ENCODE measurements at regions not wholly inside any gene's neighbourhood (a gene's known extent, or its start where the extent isn't known, plus 50 kb on each side); places are given as distances from the start of the nearest gene placed in this dataset.
A peak's percentile ranks its signal among the peaks of the same experiment; 100 is the strongest.

DNA sequence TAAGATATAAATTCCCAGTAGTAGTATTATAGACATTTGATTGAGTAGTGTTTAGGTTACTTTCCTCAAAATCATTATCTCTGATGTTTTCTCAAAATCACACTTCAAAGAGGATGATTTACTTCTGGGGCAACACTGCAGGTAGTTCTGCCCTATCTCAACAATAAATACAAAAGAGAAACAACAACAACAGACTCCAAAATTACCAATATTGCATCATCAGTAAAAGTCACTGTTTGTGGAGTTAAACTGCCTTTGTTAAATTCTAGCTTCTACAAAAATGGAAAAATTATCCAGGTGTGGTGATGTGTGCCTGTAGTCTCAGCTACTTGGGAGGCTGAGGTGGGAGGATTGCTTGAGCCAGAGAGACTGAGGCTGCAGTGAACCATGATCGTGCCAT, 637.6 kb upstream of the ZNF608 start:
- TF ChIP-seq, protein P1, sequence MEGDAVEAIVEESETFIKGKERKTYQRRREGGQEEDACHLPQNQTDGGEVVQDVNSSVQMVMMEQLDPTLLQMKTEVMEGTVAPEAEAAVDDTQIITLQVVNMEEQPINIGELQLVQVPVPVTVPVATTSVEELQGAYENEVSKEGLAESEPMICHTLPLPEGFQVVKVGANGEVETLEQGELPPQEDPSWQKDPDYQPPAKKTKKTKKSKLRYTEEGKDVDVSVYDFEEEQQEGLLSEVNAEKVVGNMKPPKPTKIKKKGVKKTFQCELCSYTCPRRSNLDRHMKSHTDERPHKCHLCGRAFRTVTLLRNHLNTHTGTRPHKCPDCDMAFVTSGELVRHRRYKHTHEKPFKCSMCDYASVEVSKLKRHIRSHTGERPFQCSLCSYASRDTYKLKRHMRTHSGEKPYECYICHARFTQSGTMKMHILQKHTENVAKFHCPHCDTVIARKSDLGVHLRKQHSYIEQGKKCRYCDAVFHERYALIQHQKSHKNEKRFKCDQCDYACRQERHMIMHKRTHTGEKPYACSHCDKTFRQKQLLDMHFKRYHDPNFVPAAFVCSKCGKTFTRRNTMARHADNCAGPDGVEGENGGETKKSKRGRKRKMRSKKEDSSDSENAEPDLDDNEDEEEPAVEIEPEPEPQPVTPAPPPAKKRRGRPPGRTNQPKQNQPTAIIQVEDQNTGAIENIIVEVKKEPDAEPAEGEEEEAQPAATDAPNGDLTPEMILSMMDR (IDR thresholded peaks at IDR 0.05; ENCODE audit: unreplicated experiment), result no peak
- BruUV-seq (replicated peaks), result no TSS peak
- H3K4me3 Mint-ChIP-seq (ENCODE audit: low read depth, unreplicated experiment), result no peak overlapping the region
- peaks cover 3% of the 10 kb centered on the region for H3K9me3 Mint-ChIP-seq (ENCODE audit: low read depth, unreplicated experiment)
- CTCF ChIA-PET, result no interaction called here
- DNase-seq, result no peak
- H3K4me1 Mint-ChIP-seq (ENCODE audit: low read depth, unreplicated experiment), result no peaks in the 10 kb centered on the region
- no peak overlapping the region for H3K27ac Mint-ChIP-seq (ENCODE audit: unreplicated experiment)
- intact Hi-C loops (cut with micrococcal nuclease; ENCODE audit: unreplicated experiment), result no loop called here
- no peaks in the 10 kb centered on the region for H3K36me3 Mint-ChIP-seq (ENCODE audit: insufficient read depth, unreplicated experiment)
- H3K27me3 Mint-ChIP-seq (ENCODE audit: unreplicated experiment), result no peaks in the 10 kb centered on the region

DNA sequence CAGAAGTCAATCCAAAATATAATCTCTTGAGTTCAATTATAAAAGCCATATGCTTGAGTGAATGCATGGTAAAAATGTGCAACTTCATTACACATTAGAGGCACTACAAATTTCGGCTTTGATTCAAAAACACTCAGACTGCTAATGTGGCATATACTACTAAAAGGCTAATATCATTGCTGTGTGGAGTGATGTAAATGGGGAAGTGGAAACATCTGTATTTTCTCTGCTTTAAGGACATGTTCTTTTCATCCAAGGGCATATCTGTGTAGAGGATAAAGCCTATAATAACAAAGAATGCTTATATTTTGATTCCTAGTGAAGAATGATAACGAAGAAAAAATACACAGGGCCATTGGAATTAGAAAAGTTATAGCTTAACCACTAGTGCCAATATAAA, 643.9 kb upstream of the ZNF608 start:
- BruUV-seq (replicated peaks), result no TSS peak
- peaks cover 18% of the 10 kb centered on the region for H3K4me1 Mint-ChIP-seq (ENCODE audit: low read depth, unreplicated experiment)
- CTCF ChIA-PET, result no interaction called here

GRCh38 chr5:125393221-125393815, 646.9 kb upstream of the ZNF608 start:
- intact Hi-C loops (cut with micrococcal nuclease; ENCODE audit: unreplicated experiment), result no loop called here
- Mint-ChIP-seq H3K4me3 (ENCODE audit: low read depth, unreplicated experiment) (no peak overlapping the region), H3K4me1 (ENCODE audit: low read depth, unreplicated experiment) (peaks cover 18% of the 10 kb centered on the region), H3K36me3 (ENCODE audit: insufficient read depth, unreplicated experiment) (peaks cover 4% of the 10 kb centered on the region), H3K9me3 (ENCODE audit: low read depth, unreplicated experiment) (peaks cover 5% of the 10 kb centered on the region), H3K27ac (ENCODE audit: unreplicated experiment) (peak overlapping the region; percentile 2), H3K27me3 (ENCODE audit: unreplicated experiment) (no peaks in the 10 kb centered on the region)
- TF ChIP-seq, protein P1 (IDR thresholded peaks at IDR 0.05; ENCODE audit: unreplicated experiment), result no peak
- CTCF ChIA-PET, result no interaction called here
- DNase-seq, result no peak
- BruUV-seq (replicated peaks), result no TSS peak

More for the DNA sequence above, 643.9 kb upstream of the ZNF608 start:
- Mint-ChIP-seq H3K9me3 (ENCODE audit: low read depth, unreplicated experiment) (peaks cover 5% of the 10 kb centered on the region), H3K36me3 (ENCODE audit: insufficient read depth, unreplicated experiment) (peaks cover 4% of the 10 kb centered on the region), H3K27ac (ENCODE audit: unreplicated experiment) (no peak overlapping the region), H3K4me3 (ENCODE audit: low read depth, unreplicated experiment) (no peak overlapping the region), H3K27me3 (ENCODE audit: unreplicated experiment) (no peaks in the 10 kb centered on the region)
- intact Hi-C loops (cut with micrococcal nuclease; ENCODE audit: unreplicated experiment), result no loop called here
- DNase-seq, result no peak
- TF ChIP-seq, protein P1 (IDR thresholded peaks at IDR 0.05; ENCODE audit: unreplicated experiment), result no peak

- peak overlapping the region; percentile 13 for H3K4me3 Mint-ChIP-seq (ENCODE audit: low read depth, unreplicated experiment)
- H3K36me3 Mint-ChIP-seq (ENCODE audit: insufficient read depth, unreplicated experiment), result peaks cover 4% of the 10 kb centered on the region
- peaks cover 5% of the 10 kb centered on the region for H3K9me3 Mint-ChIP-seq (ENCODE audit: low read depth, unreplicated experiment)
- DNase-seq, result peak; percentile 52
- CTCF ChIA-PET, result interaction anchor here (0.6 to 1.5 kb wide), 5 partner anchors 14 to 992 kb away, joined by 3 to 6 read pairs (median 3); no protein-coding TSS in a partner anchor
- H3K27ac Mint-ChIP-seq (ENCODE audit: unreplicated experiment), result peak overlapping the region; percentile 67
- intact Hi-C loops (cut with micrococcal nuclease; ENCODE audit: unreplicated experiment), result no loop called here
- TF ChIP-seq, protein P1 (IDR thresholded peaks at IDR 0.05; ENCODE audit: unreplicated experiment), result no peak
- BruUV-seq (replicated peaks), result no TSS peak
- peaks cover 18% of the 10 kb centered on the region for H3K4me1 Mint-ChIP-seq (ENCODE audit: low read depth, unreplicated experiment)
- no peaks in the 10 kb centered on the region for H3K27me3 Mint-ChIP-seq (ENCODE audit: unreplicated experiment)
Observed at GRCh38 chr5:125394661-125395280, 648.3 kb upstream of the ZNF608 start.
